Adrenal gland (tissue), 5 donors: ENCODE measurements at regions not wholly inside any gene's neighbourhood (a gene's known extent, or its start where the extent isn't known, plus 50 kb on each side); places are given as distances from the start of the nearest gene placed in this dataset.

Experiments
- POLR2A ChIP-seq, 2 donors: fragments of 450-650 bp; IDR thresholded peaks; one replicate each; pipeline ENCODE4 v1.6.1; 2017; ENCODE audit warnings: antibody characterized with exemption in 2 of 2, mild to moderate bottlenecking in 2 of 2, moderate library complexity in 1 of 2
- TF ChIP-seq, protein P1 (sequence below), 6 experiments: fragments of 450-650 bp in 4 of 6; fragments of 200-600 bp in 2 of 6; sonication (generic) in 1 of 6; IDR thresholded peaks; 1 replicate in 5 of 6; 2 replicates in 1 of 6; pipeline versions ENCODE4 v1.5.1 to v1.8.0; 2016 to 2021; ENCODE audit warnings: antibody characterized with exemption in 6 of 6, mild to moderate bottlenecking in 2 of 6, moderate library complexity in 1 of 6
- donor health status: DM: no; HTN: no; CAD: no.

- TF ChIP-seq, protein P1, sequence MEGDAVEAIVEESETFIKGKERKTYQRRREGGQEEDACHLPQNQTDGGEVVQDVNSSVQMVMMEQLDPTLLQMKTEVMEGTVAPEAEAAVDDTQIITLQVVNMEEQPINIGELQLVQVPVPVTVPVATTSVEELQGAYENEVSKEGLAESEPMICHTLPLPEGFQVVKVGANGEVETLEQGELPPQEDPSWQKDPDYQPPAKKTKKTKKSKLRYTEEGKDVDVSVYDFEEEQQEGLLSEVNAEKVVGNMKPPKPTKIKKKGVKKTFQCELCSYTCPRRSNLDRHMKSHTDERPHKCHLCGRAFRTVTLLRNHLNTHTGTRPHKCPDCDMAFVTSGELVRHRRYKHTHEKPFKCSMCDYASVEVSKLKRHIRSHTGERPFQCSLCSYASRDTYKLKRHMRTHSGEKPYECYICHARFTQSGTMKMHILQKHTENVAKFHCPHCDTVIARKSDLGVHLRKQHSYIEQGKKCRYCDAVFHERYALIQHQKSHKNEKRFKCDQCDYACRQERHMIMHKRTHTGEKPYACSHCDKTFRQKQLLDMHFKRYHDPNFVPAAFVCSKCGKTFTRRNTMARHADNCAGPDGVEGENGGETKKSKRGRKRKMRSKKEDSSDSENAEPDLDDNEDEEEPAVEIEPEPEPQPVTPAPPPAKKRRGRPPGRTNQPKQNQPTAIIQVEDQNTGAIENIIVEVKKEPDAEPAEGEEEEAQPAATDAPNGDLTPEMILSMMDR (IDR thresholded peaks at IDR 0.05): no peak
- no peak for TF ChIP-seq POLR2A (IDR thresholded peaks at IDR 0.05)
Observed at GRCh38 chr4:95643627-95644026, 94.9 kb upstream of the UNC5C start.
